ENCODE measurements at regions not wholly inside any gene's neighbourhood (a gene's known extent, or its start where the extent isn't known, plus 50 kb on each side); places are given as distances from the start of the nearest gene placed in this dataset.

DNA sequence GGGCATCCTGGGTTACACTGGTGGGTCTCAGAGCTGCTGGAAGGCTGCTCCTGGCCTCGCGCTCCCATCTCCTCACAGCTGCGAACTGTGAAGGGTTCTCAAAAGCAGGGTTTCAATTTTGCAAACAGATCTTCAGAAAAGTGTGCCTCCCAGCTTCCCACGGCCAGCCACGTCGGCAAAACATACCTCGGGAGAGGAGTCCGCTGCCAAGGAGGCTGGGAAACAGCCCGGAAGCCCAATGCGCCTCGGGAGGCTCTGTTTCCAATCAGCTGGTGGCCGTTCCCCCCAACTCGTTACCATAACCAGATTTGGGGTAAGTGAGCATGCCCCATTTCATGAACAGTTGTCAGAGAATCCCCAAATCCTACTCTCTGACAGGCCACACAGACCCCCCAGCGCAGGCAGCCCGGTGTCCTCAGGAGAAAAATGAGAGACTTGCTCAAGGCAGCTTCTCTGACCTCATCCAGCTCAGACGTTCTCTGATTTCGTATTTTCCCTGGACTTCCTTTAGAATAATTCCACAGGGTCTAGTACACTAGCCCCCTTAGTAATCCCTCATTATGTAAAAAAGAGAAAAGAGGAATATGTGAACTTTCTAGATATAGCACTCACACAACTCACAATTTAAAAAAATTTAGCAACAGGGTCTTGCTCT is 98.4 kb downstream of the SNX5 start:
- H3K79me2 ChIP-seq (ENCODE audit: insufficient read depth, low read length): no peaks in the 10 kb centered on the region
- no peaks in the 10 kb centered on the region for H4K20me1 ChIP-seq (ENCODE audit: insufficient read depth)
- H3K27me3 ChIP-seq (ENCODE audit: insufficient read depth, low read length): 0 out of 2 replicates have a peak, but pooled peaks cover 11% of the 10 kb centered on the region
- H3K27ac ChIP-seq (ENCODE audit: low read depth, low read length): no peak overlapping the region
- DNase-seq (ENCODE audit: low read depth, low spot score) (no peak), ATAC-seq (no peak)
- H3K9me2 ChIP-seq (ENCODE audit: insufficient read depth): no peaks in the 10 kb centered on the region
- H2AFZ ChIP-seq (ENCODE audit: low read depth, low read length, poor library complexity, severe bottlenecking): no peak overlapping the region
- no TSS peak for BruUV-seq (replicated peaks)
- H3K36me3 ChIP-seq (ENCODE audit: control insufficient read depth in 1 of 2, insufficient read depth in 2 of 2, low read length in 2 of 2): no peaks in the 10 kb centered on the region
- no peak overlapping the region for H3K4me3 ChIP-seq (replicated peaks in 1 of 2; ENCODE audit: low read depth in 1 of 2, low read length in 2 of 2)
- RAD21 ChIA-PET (ENCODE audit: low non-redundant PET in 1 of 2, low total read pairs in 2 of 2, uncharacterized antibody in 2 of 2, unreplicated experiment in 2 of 2): no interaction called here
- H3K4me1 ChIP-seq (ENCODE audit: control insufficient read depth in 1 of 2, insufficient read depth in 2 of 2, low read length in 2 of 2): peaks cover 17 to 26% of the 10 kb centered on the region in 2 experiments
- no peaks in the 10 kb centered on the region for H3K9me3 ChIP-seq (ENCODE audit: control insufficient read depth in 1 of 2, insufficient read depth in 1 of 2, low read depth in 1 of 2, low read length in 2 of 2)
- no peak overlapping the region for H3K9ac ChIP-seq (ENCODE audit: low read length)
- CTCF ChIA-PET: no interaction called here
- intact Hi-C loops (cut with micrococcal nuclease): no loop called here
- POLR2A ChIA-PET: no interaction called here
- TF ChIP-seq EGR1 (IDR thresholded peaks at IDR 0.05; ENCODE audit: low read depth) (no peak), SP1 (IDR thresholded peaks at IDR 0.05; ENCODE audit: low read depth) (no peak), POLR2A (IDR thresholded peaks at IDR 0.05; ENCODE audit: borderline replicate concordance, extremely low read depth, insufficient read depth, insufficient read length) (no peak), SIN3A (IDR thresholded peaks at IDR 0.05; ENCODE audit: low read depth) (no peak), ZFX (IDR thresholded peaks at IDR 0.05) (no peak), CBX3 (IDR thresholded peaks at IDR 0.05; ENCODE audit: low read depth) (no peak), EZH2phosphoT487 (IDR thresholded peaks at IDR 0.05; ENCODE audit: borderline replicate concordance) (no peak), YY1 (IDR thresholded peaks at IDR 0.05; ENCODE audit: extremely low read depth, insufficient replicate concordance, low read depth, low read length) (no peak)
- TF ChIP-seq, protein P1, sequence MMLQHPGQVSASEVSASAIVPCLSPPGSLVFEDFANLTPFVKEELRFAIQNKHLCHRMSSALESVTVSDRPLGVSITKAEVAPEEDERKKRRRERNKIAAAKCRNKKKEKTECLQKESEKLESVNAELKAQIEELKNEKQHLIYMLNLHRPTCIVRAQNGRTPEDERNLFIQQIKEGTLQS (IDR thresholded peaks at IDR 0.05): no peak
- TF ChIP-seq, protein P2, sequence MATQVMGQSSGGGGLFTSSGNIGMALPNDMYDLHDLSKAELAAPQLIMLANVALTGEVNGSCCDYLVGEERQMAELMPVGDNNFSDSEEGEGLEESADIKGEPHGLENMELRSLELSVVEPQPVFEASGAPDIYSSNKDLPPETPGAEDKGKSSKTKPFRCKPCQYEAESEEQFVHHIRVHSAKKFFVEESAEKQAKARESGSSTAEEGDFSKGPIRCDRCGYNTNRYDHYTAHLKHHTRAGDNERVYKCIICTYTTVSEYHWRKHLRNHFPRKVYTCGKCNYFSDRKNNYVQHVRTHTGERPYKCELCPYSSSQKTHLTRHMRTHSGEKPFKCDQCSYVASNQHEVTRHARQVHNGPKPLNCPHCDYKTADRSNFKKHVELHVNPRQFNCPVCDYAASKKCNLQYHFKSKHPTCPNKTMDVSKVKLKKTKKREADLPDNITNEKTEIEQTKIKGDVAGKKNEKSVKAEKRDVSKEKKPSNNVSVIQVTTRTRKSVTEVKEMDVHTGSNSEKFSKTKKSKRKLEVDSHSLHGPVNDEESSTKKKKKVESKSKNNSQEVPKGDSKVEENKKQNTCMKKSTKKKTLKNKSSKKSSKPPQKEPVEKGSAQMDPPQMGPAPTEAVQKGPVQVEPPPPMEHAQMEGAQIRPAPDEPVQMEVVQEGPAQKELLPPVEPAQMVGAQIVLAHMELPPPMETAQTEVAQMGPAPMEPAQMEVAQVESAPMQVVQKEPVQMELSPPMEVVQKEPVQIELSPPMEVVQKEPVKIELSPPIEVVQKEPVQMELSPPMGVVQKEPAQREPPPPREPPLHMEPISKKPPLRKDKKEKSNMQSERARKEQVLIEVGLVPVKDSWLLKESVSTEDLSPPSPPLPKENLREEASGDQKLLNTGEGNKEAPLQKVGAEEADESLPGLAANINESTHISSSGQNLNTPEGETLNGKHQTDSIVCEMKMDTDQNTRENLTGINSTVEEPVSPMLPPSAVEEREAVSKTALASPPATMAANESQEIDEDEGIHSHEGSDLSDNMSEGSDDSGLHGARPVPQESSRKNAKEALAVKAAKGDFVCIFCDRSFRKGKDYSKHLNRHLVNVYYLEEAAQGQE (IDR thresholded peaks at IDR 0.05; ENCODE audit: low read depth): no peak
- TF ChIP-seq, protein P3, sequence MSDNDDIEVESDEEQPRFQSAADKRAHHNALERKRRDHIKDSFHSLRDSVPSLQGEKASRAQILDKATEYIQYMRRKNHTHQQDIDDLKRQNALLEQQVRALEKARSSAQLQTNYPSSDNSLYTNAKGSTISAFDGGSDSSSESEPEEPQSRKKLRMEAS (IDR thresholded peaks at IDR 0.05): no peak
- no peak overlapping the region for H3K4me2 ChIP-seq (ENCODE audit: low read length)

Measured in HCT116 (cell line).